NCI-H146 treated with DMSO at 0.1 percent for 48 hours (cell line): ENCODE measurements at regions not wholly inside any gene's neighbourhood (a gene's known extent, or its start where the extent isn't known, plus 50 kb on each side); places are given as distances from the start of the nearest gene placed in this dataset.
A peak's percentile ranks its signal among the peaks of the same experiment; 100 is the strongest.
"Not testable (repeated sequence)": the region's sequence is repeated elsewhere in the genome, so short reads cannot be mapped to it uniquely, and the experiment has no call there.

Experiments
- DNase-seq: peaks from one replicate; lab custom pipeline; 2025; ENCODE audit not compliant: unreplicated experiment; lab: John Stamatoyannopoulos, UW

DNA sequence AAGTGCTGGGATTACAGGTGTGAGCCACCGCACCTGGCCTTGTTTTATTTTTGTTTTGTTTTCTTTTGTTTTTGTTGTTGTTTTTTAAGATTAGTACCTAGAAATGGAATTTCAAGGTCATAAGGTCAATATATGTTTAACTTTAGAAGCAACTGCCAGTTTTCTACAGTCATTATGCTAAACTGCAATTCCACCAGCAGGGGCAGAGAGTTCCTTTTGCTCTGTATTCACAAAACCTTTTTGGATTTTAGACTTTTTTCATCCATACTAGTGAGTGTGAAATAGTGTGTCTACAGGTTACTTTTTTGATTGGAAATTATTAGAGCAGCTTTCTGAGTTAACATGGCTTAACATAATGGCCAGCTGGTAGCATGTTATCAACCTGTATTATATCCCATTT is 580.6 kb downstream of the TRIML1 start:
- DNase-seq = no peak

DNA sequence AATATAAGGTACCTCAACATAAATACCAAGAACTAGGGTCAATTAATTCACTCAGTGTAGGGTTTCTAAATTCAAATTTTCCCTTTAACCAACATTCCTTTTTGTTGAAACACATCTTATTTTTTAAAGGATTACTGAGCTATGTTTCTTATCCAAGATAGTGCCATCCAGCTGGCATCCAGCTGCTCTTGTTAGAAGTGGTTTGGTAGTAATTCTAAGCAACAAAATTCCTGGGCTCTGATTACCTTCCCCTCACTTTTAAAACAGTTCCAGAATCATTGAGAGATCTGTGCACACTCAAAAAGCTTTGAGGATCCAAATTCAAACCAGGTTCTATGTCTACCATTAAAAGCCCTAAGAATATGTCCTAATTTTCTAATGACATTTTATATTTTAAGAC is 583.7 kb downstream of the TRIML1 start:
- no peak for DNase-seq

DNA sequence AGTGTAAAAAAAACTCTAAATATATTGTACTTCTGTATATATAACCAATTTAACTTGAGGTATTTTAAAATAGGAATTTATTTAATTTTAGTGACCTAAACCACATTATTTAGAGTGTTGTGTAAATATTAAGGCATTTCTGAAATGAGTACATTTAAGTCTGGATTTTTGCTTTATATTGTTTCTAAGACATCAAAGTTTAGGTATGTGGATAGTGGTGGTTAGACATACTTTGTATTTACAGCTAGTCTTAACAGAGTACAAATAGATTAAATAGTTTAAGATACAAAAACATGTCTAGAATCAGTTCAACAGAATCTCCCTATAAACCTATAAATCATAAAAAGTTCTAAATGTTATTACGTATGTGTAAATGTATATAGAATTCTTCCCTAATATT is 588.5 kb downstream of the TRIML1 start:
- DNase-seq = no peak

DNA sequence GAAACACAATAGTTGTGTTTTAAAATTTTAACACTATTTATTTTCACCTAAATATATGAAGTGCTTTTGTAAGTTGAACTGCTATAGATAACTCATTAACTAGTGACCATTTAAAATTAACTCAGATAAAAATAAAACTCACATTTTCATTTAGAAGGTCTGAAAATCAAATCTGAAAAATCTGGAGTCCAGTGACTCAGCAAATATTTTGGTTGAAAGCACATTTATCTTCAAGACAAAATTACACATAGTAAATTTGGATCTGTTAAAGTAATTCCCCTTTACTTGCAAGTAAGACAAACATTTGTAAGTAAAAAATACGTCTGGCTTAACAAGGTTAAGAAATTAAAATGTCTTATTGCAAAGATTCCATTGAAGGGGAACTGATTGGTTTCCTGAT is 589.1 kb downstream of the TRIML1 start:
- DNase-seq = no peak

DNA sequence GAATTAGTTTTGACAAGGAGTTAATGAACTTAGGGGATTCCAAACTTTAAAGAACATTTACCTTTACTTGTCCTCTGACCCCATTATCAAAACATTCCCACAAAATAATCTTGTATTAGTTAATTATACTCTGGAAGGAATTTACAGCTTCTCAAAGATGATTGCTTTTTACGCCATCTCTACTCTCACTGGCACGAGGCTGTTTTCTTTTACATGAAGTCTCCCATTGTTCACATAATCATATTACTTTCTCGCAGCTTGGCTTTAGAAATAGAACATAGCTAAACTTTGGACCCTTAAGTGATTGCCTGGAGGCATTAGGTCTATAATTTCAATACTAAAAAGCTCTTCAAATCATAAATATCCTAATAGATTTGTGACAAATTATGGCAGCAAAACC is 592.9 kb downstream of the TRIML1 start:
- DNase-seq = no peak

DNA sequence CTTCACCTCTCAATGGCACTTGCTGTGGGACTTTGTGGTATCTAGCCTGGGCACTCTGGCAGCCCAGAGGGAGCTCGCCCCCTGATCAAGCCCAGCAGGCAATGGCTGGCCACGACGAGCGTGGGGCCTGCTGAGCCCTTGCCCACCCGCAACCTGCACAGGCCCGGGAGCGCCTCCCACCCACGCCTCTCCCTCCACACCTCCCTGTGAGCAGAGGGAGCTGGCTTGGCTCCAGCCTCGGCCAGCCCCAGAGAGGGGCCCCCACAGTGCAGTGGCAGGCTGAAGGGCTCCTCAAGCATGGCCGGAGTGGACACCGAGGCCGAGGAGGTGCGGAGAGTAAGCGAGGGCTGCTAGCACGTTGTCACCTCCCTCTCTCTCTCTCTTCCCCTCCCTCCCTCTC is 595.8 kb downstream of the TRIML1 start:
- DNase-seq = no peak

DNA sequence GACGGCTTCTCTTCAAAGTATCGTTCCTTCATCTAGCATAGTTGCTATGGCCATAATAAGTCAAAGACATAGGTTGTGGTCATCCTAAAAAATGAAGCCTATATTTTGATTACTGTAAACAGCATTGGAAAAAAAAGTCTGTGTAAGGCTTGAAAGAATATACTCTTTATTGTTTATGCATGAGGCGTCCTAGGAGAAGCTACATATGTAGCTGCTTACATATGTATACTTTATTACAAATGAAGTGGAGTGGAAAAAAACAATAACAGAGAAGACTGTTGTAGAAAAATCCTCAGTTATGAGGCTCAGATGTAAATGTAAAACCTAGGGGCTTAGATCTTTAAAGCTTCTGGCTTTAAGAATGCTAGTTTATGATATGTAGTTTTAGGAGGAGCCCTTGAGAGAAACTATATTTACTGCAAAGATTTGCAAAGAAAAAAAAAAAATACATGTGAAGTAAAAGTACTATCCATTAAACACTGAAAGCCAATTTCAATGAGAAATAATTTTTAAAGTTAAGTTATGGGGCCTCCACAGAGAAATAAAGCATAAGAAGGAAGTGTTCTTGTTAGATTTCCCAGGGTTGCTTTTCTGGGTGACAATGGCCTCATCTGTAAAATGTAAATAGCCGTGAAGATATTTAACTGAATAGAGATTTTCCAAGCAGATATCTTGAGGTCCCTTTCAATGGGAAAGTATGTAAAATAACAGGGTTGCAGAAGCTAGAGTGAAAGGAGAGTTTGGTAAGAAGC is 598.2 kb downstream of the TRIML1 start:
- DNase-seq = no peak

DNA sequence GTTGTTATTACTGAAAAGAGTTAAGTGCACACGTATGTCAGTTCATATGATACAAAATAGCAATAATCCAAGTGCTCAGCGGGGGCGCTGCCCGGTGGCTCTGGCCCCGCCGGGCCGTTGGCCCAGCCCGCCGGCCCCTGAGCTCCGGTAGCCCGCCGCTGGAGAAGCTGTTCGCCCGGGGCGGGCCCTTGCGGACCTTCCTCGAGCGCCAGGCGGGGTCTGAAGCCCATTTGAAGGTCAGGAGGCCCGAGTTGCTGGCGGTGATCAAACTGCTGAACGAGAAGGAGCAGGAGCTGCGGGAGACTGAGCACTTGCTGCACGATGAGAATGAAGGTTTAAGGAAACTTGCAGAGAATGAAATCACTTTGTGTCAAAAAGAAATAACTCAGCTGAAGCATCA is 599.0 kb downstream of the TRIML1 start:
- peak; percentile 1 for DNase-seq

DNA sequence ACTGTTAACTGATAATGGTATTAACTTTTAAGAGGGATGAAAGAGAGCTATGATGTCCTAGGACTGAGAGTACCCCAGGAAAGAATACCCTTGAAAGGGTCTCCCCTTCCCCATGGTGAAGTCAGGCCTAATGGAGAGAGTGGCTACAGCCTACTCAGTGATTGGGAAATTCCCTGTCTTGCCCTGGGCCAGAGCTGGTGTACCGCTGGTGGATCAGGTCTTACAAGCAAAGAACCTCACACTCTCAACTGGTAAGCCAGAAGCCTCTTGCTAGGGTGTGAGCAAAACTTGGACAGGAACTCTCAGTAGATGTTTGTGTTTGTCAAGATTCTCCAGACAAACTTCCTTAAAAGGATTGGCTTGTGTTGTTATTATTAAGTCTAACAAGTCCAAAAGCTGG is 600.9 kb downstream of the TRIML1 start:
- DNase-seq = not testable (repeated sequence)

DNA sequence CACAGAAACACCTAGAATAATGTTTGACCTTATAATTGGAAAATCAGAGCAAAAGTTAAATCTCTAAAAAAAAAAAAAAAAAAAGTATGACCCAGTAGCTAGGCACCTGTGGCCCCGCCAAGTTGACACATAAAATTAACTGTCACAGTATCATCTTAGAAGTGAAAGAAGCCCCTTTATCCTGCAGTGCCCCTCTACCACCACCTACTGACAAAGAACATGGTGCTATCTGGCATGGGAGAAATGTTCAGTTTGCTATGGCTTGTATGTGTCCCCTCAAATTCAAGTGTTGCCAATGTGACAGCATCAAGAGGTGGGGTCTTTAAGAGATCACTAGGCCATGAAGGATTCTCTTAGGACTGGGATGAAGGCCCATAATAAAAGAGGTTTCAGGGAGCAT is 601.5 kb downstream of the TRIML1 start:
- DNase-seq = not testable (repeated sequence)

DNA sequence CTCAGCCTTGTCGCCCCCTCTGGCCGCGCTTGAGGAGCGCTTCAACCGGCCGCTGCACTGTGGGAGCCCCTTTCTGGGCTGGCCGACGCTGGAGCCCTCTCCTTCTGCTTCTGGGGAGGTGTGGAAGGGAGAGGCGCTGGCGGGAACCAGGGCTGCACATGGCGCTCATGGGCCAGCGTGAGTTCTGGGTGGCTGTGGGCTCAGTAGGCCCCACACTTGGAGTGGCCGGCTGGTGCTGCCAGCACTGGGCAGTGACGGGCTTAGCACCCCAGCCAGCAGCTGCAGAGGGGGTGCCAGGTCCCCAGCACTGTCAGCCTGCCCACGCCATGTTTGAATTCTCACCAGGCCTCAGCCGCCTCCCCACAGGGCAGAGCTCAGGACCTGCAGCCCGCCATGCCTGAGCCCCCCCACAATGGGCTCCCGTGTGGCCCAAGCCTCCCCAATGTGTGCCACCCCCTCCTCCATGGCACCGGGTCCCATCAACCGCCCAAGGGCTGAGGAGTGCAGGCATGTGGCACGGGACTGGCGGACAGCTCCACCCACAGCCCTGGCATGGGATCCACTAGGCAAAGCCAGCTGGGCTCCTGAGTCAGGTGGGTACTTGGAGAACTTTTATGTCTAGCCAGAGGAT is 615.2 kb downstream of the TRIML1 start:
- no peak for DNase-seq

DNA sequence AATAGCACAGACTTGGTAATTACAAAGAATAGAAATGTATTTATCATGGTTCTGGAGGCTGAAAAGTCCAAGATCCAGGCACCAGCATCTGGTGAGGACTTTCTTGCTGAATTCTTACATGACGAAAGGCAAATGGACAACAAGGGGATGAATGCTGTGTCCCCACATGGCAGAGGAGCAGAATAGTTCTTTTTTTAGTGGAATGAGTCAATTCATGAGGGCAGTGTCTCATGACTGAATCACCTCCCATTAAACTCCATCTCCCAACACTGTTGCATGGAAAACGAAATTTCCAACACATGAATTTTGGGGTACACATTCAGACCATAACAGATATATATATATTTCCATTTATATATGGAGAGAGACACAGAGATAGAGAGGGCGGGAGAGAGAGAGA is 628.3 kb downstream of the TRIML1 start:
- no peak for DNase-seq

DNA sequence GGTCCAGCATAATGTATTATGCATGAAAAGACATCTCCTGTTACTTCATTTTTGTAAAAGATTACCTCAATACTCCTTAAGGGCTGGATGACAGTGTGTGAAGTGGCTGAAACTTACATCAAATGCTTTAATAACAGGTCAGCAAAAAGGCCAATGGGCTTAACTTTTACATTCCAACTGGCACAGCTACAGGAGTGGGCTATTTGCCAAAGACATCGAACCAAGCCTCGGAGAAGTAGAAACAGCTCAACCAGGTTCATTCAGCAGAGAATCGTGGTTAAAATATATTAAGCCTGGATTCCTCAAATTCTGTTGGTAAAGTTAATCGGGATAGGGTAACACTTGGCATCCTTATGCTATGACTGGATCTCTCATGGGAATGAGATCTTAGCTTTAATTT is 639.7 kb downstream of the TRIML1 start:
- no peak for DNase-seq

DNA sequence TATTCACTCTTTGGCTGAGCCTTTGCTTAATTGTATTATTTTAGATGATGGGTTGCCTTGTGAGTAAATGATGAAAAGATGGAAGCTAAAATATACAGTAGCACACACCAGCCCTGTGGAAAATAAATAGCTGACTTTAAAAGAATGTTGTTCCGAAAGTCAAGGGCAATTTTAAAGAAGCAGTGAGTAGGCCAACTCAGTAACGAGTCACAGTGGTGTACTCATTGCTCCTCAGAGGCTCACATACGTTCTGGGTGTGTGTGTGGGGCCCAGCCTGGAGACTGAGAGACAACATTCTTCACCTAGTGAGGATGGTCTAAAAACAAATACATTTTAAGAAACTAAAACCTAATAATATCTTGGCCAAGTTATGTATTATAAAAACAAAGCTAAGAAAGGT is 640.3 kb downstream of the TRIML1 start:
- no peak for DNase-seq

DNA sequence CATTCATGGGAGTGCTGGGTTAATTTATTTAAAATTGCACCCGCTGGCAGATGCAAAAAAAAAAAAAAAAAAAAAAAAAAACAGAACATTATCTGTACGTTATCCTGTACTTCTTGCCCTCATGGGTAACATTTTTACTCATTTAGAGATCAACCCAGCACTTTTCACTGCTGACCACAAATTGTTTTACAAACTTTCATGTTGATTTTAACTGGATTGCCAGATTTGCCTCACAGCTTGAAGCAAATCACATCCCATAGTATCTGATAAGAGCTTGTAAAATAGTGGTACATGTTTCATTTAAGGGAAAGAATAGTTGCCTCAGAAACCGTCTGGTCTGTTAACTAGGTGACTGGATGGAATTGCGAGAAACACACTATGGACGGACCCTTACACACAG is 640.8 kb downstream of the TRIML1 start:
- no peak for DNase-seq

DNA sequence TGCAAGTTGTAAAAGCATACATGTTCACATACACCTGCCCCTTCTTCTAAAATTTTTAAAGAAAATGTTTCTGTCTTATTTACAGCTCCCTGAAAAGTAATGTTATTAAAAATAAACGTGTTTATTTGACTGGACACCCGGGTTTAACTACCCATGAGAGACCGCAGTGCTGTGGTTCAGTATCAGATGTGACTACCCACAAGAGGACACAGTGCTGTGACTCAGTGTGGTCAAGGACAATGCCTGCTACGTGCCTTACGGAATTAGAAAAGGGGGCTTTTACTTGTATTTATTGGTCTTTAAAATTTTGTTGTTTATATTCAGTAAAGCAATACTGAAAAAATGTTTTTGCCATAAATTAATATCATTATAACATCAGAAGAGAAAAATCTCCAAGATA is 641.4 kb downstream of the TRIML1 start:
- no peak for DNase-seq

DNA sequence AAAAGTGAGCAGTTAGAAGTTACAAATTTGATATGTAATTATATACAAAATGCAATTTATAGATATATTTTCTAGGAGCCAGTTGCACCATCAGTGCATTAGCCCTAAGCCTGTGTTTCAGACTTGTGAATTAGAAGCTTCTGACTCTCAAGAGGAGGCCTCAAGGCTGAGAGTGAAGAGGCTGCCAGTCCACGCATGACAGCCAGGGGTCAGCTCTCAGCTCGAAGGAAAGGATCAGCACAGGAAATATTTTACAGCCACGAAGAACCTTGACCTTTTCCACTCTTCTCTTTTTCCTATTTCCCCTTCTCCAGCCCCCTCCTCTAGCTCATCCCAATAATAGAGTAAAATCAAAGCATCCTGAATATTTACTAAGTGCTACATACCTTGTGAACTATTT is 642.4 kb downstream of the TRIML1 start:
- no peak for DNase-seq

DNA sequence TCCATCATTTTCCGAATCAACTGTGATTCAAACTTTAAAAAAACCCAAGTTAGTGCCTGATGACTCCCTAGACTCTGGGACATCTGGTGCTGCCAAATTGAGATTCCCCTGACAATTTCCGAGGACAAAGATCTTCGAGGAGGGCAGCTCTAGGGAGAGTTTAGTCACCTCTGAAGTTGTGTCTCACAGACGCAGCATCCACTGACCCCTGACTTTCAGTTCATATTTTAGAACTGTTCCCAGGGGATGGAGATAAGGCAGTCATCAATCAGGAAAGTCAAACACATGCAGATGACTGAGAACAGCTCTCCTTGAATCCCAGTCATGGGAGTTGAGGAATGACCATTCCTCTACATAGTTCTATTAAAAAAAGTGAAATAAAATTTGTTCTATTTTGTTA is 643.9 kb downstream of the TRIML1 start:
- DNase-seq = no peak

DNA sequence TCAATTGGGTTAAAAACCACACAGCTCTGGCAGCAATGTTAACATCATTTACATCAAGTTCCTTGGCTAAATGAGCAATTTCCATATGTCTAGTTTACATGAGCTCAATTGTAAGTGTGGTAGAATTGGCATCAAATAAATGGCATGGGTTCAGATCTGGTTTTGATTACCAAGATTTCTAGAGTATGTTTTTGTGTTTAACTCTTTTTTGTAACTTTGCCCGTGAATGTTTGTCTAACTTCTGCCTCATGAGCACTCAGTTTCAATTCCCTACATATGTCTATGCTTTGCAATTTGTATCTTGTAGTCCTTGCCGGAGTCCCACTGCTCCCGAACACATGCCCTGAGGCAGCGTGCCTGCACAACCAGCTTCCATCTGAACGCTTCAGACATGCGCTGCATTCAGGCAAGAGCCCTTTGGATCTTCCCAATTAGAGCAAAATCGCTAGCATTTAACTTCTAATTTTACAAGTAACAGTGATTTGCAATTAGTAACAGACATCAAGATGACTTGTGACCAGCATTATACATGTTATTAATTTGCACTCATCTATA is 644.4 kb downstream of the TRIML1 start:
- DNase-seq = no peak

DNA sequence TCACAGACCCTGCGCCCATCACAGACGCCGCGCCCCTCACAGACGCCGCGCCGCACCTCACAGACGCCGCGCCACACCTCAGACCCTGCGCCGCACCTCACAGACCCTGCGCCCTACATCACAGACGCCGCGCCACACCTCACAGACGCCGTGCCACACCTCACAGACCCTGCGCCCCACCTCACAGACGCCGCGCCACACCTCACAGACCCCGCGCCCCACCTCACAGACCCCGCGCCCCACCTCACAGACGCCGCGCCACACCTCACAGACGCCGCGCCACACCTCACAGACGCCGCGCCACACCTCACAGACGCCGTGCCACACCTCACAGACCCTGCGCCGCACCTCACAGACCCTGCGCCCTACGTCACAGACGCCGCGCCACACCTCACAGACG is 657.4 kb downstream of the TRIML1 start:
- DNase-seq = not testable (repeated sequence)

DNA sequence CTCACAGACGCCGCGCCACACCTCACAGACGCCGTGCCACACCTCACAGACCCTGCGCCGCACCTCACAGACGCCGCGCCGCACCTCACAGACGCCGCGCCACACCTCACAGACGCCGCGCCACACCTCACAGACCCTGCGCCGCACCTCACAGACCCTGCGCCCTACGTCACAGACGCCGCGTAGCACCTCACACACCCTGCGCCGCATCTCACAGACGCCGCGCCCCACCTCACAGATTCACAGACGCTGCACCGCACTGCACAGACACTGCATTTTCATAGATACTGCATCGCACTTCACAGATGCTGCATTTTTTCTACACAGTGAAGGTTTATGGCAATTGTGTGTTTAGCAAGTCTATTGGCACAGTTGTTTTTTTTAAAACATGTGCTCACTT is 657.8 kb downstream of the TRIML1 start:
- not testable (repeated sequence) for DNase-seq

DNA sequence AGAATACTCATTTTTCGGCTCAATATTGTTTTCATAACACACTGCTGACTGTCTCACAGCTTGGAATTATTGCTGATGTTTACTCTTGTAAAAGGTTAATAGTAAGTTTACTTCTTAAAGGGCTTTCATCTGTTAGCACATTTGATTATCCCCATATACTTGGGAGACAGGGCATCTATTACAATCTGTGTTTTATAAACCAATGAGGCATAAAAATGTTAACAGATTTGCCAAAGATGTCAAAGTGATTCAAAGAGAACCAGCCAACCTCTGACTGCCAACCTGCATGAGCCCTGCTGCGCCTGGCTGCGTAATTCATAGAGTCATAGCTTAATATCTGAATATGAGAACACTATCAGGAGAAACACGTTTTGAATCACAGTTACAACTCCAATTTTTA is 665.6 kb downstream of the TRIML1 start:
- no peak for DNase-seq

DNA sequence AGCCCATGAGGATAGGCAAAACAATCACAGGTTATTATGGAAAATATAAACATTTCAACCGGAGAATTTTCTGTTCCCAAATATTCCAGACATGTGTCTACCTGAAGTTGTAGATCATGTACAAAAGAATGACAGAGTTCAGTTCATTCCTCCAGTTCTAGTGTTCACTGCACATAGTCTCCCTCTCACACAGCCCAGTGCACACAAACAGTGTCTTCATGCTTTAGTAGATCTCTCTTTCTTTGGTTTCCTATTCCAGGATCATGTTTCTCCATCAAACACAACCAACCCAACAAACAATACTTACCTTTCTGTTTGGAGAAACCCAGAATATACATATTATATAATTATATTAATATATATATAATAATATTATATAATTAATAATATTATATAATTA is 671.9 kb downstream of the TRIML1 start:
- DNase-seq = no peak
